ENCODE measurements at regions not wholly inside any gene's neighbourhood (a gene's known extent, or its start where the extent isn't known, plus 50 kb on each side); places are given as distances from the start of the nearest gene placed in this dataset.

DNA sequence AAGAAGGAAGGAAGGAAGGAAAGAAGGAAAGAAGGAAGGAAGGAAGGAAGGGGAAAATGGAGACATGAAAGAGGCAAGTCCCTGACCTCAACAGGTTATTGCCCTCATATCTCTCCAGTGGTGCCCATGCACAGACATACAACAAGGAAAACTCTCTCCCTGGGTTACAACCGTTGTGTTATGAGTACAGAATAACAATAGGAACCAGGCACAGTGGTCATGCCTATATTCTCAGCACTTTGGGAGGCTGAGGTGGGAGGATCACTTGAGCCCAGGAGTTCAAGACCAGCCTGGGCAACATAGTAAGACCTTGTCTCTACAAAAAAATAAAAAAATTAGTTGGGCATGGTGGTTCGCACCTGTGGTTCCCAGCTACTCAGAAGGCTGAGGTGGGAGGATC lies 139.4 kb upstream of the HMGA2 start:
- no peak for DNase-seq
- TF ChIP-seq POLR2A (IDR thresholded peaks at IDR 0.05), result no peak
- TF ChIP-seq, protein P1, sequence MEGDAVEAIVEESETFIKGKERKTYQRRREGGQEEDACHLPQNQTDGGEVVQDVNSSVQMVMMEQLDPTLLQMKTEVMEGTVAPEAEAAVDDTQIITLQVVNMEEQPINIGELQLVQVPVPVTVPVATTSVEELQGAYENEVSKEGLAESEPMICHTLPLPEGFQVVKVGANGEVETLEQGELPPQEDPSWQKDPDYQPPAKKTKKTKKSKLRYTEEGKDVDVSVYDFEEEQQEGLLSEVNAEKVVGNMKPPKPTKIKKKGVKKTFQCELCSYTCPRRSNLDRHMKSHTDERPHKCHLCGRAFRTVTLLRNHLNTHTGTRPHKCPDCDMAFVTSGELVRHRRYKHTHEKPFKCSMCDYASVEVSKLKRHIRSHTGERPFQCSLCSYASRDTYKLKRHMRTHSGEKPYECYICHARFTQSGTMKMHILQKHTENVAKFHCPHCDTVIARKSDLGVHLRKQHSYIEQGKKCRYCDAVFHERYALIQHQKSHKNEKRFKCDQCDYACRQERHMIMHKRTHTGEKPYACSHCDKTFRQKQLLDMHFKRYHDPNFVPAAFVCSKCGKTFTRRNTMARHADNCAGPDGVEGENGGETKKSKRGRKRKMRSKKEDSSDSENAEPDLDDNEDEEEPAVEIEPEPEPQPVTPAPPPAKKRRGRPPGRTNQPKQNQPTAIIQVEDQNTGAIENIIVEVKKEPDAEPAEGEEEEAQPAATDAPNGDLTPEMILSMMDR (IDR thresholded peaks at IDR 0.05), result no peak
- Histone ChIP-seq H3K4me1 (no peaks in the 10 kb centered on the region), H3K27me3 (no peaks in the 10 kb centered on the region), H3K9me3 (no peaks in the 10 kb centered on the region), H3K36me3 (replicated peaks in 1 of 2; ENCODE audit: insufficient read depth in 1 of 2, low read depth in 2 of 2) (no peaks in the 10 kb centered on the region), H3K27ac (no peak overlapping the region), H3K4me3 (no peak overlapping the region)
- intact Hi-C loops (cut with DNase I), result no loop called here
- ATAC-seq, result no peak
- 64 to 73% methylated on average over 2 of the region's 2 CpGs for WGBS, 2 donors

DNA sequence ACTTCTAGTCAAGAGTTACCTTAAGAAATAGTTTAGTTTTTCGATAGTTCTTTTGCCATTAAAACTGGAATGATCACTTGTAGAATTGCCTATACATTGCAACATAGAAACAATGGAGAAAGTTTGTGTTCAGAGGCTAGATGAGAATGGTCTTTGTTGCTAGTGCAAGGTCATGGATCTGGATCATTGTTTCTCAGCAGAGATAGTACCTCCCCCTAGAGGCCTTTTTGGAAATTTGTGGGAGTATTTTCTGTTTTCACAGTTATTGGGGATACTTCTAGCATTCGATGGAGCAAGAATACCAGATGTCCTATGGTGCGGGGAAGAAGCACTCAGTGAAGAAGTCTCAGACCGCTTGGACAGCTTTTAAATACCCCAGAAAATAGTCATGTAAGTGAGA lies 138.8 kb upstream of the HMGA2 start:
- H3K4me1 ChIP-seq, result no peaks in the 10 kb centered on the region
- TF ChIP-seq, protein P1 (IDR thresholded peaks at IDR 0.05), result peak in 6 of 7 experiments; percentile 23 to 43 (median 29)
- no peak for TF ChIP-seq POLR2A (IDR thresholded peaks at IDR 0.05)

DNA sequence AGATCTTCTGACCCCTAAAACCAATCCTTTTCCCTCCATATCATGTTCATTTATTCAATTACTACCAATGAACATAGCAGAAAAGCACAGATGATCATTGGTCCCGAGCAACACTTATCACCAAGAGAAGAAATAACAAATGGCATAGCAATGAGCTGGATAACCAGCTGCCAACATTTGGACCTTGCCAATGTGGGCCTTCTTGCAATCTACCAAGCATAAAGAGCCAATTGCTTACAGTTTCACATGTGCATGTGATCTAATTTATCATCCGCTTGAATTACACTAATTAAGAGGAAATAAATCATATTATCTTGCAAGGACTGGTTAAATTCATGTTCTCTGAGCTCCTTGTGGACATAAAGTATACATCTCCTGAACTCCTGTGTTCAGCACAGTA lies 134.8 kb upstream of the HMGA2 start:
- no peak for DNase-seq
- Histone ChIP-seq H3K9me3 (no peaks in the 10 kb centered on the region), H3K27me3 (no peaks in the 10 kb centered on the region), H3K4me3 (no peak overlapping the region), H3K27ac (no peak overlapping the region), H3K4me1 (no peaks in the 10 kb centered on the region), H3K36me3 (replicated peaks in 1 of 2; ENCODE audit: insufficient read depth in 1 of 2, low read depth in 2 of 2) (no peaks in the 10 kb centered on the region)
- no peak for TF ChIP-seq POLR2A (IDR thresholded peaks at IDR 0.05)
- TF ChIP-seq, protein P1 (IDR thresholded peaks at IDR 0.05), result no peak
- no peak for ATAC-seq
- intact Hi-C loops (cut with DNase I), result no loop called here
- WGBS, 2 donors, result 60 to 63% methylated on average over 2 of the region's 2 CpGs

More for the DNA sequence above, 138.8 kb upstream of the HMGA2 start:
- Histone ChIP-seq H3K9me3 (no peaks in the 10 kb centered on the region), H3K27ac (no peak overlapping the region), H3K4me3 (no peak overlapping the region), H3K27me3 (no peaks in the 10 kb centered on the region), H3K36me3 (replicated peaks in 1 of 2; ENCODE audit: insufficient read depth in 1 of 2, low read depth in 2 of 2) (no peaks in the 10 kb centered on the region)
- intact Hi-C loops (cut with DNase I), result no loop called here
- ATAC-seq (no peak), DNase-seq (no peak)
- WGBS, 2 donors, result 38 to 53% methylated on average over 4 of the region's 4 CpGs

DNA sequence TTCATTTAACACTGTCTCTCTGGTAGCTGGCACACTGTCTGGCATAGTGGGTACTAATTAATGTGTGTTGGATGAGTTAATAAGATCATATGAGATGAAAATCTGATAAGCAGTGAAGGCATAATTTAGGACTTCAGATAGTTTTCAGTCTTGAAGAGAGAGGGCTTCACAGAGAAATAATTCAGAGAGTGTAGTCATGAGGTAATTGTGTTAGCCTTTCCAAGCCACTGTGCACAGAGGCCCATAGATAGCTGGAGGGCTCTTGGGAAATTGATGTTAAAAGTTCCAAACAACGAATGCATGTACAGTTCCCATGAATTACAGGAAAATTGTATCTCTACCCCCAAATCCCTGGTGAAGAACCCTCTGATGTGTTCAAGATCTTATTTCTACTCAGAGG lies 133.8 kb upstream of the HMGA2 start:
- ATAC-seq, result no peak
- DNase-seq, result no peak
- 53 to 60% methylated on average over 1 of the region's 1 CpG for WGBS, 2 donors
- Histone ChIP-seq H3K9me3 (no peaks in the 10 kb centered on the region), H3K4me1 (peaks cover 5% of the 10 kb centered on the region), H3K27ac (no peak overlapping the region), H3K27me3 (no peaks in the 10 kb centered on the region), H3K36me3 (replicated peaks in 1 of 2; ENCODE audit: insufficient read depth in 1 of 2, low read depth in 2 of 2) (no peaks in the 10 kb centered on the region), H3K4me3 (no peak overlapping the region)
- TF ChIP-seq, protein P1 (IDR thresholded peaks at IDR 0.05), result no peak
- no peak for TF ChIP-seq POLR2A (IDR thresholded peaks at IDR 0.05)
- intact Hi-C loops (cut with DNase I), result no loop called here

DNA sequence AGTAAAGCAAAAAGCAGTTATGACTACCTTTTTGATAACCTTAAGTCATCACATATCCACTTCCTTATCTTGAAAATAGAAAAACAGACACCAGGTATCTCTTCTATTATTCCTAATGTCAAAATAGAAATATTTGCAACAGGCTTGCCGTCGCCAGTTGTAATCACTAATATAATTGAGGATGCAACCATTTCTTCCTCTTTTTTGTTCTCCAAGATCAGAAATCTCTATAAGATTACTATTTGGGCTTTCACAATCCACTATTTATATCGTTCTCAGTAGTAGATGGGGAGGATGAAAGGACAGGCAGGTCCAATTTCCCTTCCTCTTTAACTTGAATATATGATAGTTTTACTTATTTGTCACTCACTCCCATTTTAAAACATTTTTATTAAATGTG lies 130.2 kb upstream of the HMGA2 start:
- WGBS, 2 donors, result 63 to 64% methylated on average over 3 of the region's 3 CpGs
- intact Hi-C loops (cut with DNase I), result no loop called here
- H3K27ac ChIP-seq, result no peak overlapping the region
- DNase-seq, result no peak
- ATAC-seq, result no peak
- no peaks in the 10 kb centered on the region for H3K27me3 ChIP-seq
- H3K36me3 ChIP-seq (replicated peaks in 1 of 2; ENCODE audit: insufficient read depth in 1 of 2, low read depth in 2 of 2), result no peaks in the 10 kb centered on the region
- peaks cover 8% of the 10 kb centered on the region for H3K4me1 ChIP-seq
- H3K9me3 ChIP-seq, result no peaks in the 10 kb centered on the region
- no peak overlapping the region for H3K4me3 ChIP-seq
- TF ChIP-seq, protein P1 (IDR thresholded peaks at IDR 0.05), result no peak
- no peak for TF ChIP-seq POLR2A (IDR thresholded peaks at IDR 0.05)

All from body of pancreas (tissue), 4 donors.